ENCODE measurements at regions not wholly inside any gene's neighbourhood (a gene's known extent, or its start where the extent isn't known, plus 50 kb on each side); places are given as distances from the start of the nearest gene placed in this dataset.

GRCh38 chr5:126103050-126103449, 320.2 kb upstream of the GRAMD2B start:
- Mint-ChIP-seq H3K9me3 (no peaks in the 10 kb centered on the region), H3K4me1 (no peaks in the 10 kb centered on the region), H3K4me3 (no peak overlapping the region), H3K36me3 (ENCODE audit: low read depth) (no peaks in the 10 kb centered on the region), H3K27ac (no peak overlapping the region), H3K27me3 (ENCODE audit: insufficient read depth) (no peaks in the 10 kb centered on the region)
- Histone ChIP-seq H3K27me3 (ENCODE audit: control insufficient read depth, insufficient read depth, low read length, poor library complexity, severe bottlenecking) (no peaks in the 10 kb centered on the region), H3K27ac (ENCODE audit: low read depth, low read length) (no peak overlapping the region), H3K9ac (ENCODE audit: extremely low read depth, low read length, poor library complexity, severe bottlenecking) (no peak overlapping the region), H3K4me3 (ENCODE audit: low read length) (no peak overlapping the region), H3K4me1 (ENCODE audit: control insufficient read depth, insufficient read depth, low read length) (no peaks in the 10 kb centered on the region), H3K9me3 (ENCODE audit: control insufficient read depth, low read length) (no peaks in the 10 kb centered on the region), H3K36me3 (ENCODE audit: control insufficient read depth, insufficient read depth, low read length) (no peaks in the 10 kb centered on the region)
- DNase-seq: no peak
- TF ChIP-seq CTCF (conservative IDR thresholded peaks at IDR 0.05): no peak

- Histone ChIP-seq H3K9ac (ENCODE audit: extremely low read depth, low read length, poor library complexity, severe bottlenecking) (no peak overlapping the region), H3K36me3 (ENCODE audit: control insufficient read depth, insufficient read depth, low read length) (no peaks in the 10 kb centered on the region), H3K4me3 (ENCODE audit: low read length) (no peak overlapping the region), H3K27me3 (ENCODE audit: control insufficient read depth, insufficient read depth, low read length, poor library complexity, severe bottlenecking) (no peaks in the 10 kb centered on the region), H3K9me3 (ENCODE audit: control insufficient read depth, low read length) (no peaks in the 10 kb centered on the region), H3K27ac (ENCODE audit: low read depth, low read length) (no peak overlapping the region), H3K4me1 (ENCODE audit: control insufficient read depth, insufficient read depth, low read length) (no peaks in the 10 kb centered on the region)
- Mint-ChIP-seq H3K4me1 (no peaks in the 10 kb centered on the region), H3K9me3 (no peaks in the 10 kb centered on the region), H3K27ac (no peak overlapping the region), H3K27me3 (ENCODE audit: insufficient read depth) (no peaks in the 10 kb centered on the region), H3K4me3 (no peak overlapping the region), H3K36me3 (ENCODE audit: low read depth) (no peaks in the 10 kb centered on the region)
- no peak for TF ChIP-seq CTCF (conservative IDR thresholded peaks at IDR 0.05)
- WGBS, 2 experiments (ENCODE audit: insufficient coverage in 1 of 2, insufficient read length in 1 of 2): 83 to 89% methylated on average over 1 of the region's 1 CpG
- no peak for DNase-seq
Observed at GRCh38 chr5:126103868-126104267, 319.3 kb upstream of the GRAMD2B start.

DNA sequence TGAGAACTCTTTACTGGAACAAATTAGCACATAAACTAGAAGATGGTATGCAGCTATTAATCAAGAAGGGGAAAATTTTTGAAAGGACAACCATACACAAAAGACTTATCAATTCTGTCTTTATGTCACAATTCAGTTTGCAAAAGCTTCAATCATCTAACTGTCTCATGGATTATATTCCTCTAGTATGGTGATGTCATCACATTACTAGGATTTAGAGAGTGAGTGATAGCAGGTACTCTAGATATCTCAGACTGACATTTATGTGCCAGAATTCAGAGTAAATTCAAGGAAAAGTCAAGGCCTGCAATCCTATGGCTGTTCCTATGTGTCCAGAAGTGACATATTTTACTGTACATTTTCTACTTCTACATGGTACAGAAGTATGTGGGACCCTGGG, 318.9 kb upstream of the GRAMD2B start:
- TF ChIP-seq CTCF (conservative IDR thresholded peaks at IDR 0.05): no peak
- H3K27me3 Mint-ChIP-seq (ENCODE audit: insufficient read depth): no peaks in the 10 kb centered on the region
- Histone ChIP-seq H3K9me3 (ENCODE audit: control insufficient read depth, low read length) (no peaks in the 10 kb centered on the region), H3K36me3 (ENCODE audit: control insufficient read depth, insufficient read depth, low read length) (no peaks in the 10 kb centered on the region), H3K27ac (ENCODE audit: low read depth, low read length) (no peak overlapping the region), H3K9ac (ENCODE audit: extremely low read depth, low read length, poor library complexity, severe bottlenecking) (no peak overlapping the region), H3K4me1 (ENCODE audit: control insufficient read depth, insufficient read depth, low read length) (no peaks in the 10 kb centered on the region), H3K27me3 (ENCODE audit: control insufficient read depth, insufficient read depth, low read length, poor library complexity, severe bottlenecking) (no peaks in the 10 kb centered on the region), H3K4me3 (ENCODE audit: low read length) (no peak overlapping the region)
- no peak overlapping the region for H3K27ac Mint-ChIP-seq
- no peak overlapping the region for H3K4me3 Mint-ChIP-seq
- H3K9me3 Mint-ChIP-seq: no peaks in the 10 kb centered on the region
- H3K36me3 Mint-ChIP-seq (ENCODE audit: low read depth): no peaks in the 10 kb centered on the region
- no peaks in the 10 kb centered on the region for H3K4me1 Mint-ChIP-seq
- DNase-seq: no peak
